ENCODE measurements at regions not wholly inside any gene's neighbourhood (a gene's known extent, or its start where the extent isn't known, plus 50 kb on each side); places are given as distances from the start of the nearest gene placed in this dataset.

- Histone ChIP-seq H3K4me3 (ENCODE audit: low read length in 3 of 3) (no peak overlapping the region), H3K27ac (ENCODE audit: low read depth, low read length) (no peak overlapping the region), H3K9ac (ENCODE audit: low read depth in 1 of 3, low read length in 3 of 3) (no peak overlapping the region), H3K4me1 (ENCODE audit: control insufficient read depth in 3 of 3, insufficient read depth in 3 of 3, low read length in 3 of 3) (no peaks in the 10 kb centered on the region), H3K27me3 (ENCODE audit: control insufficient read depth in 3 of 3, insufficient read depth in 3 of 3, low read length in 3 of 3) (no peaks in the 10 kb centered on the region), H3K36me3 (ENCODE audit: control insufficient read depth in 3 of 3, insufficient read depth in 3 of 3, low read length in 3 of 3) (no peaks in the 10 kb centered on the region), H3K9me3 (ENCODE audit: control insufficient read depth in 3 of 3, low read length in 3 of 3) (no peaks in the 10 kb centered on the region)
Observed at GRCh38 chr5:104266161-104266560, 703.6 kb upstream of the NUDT12 start.

DNA sequence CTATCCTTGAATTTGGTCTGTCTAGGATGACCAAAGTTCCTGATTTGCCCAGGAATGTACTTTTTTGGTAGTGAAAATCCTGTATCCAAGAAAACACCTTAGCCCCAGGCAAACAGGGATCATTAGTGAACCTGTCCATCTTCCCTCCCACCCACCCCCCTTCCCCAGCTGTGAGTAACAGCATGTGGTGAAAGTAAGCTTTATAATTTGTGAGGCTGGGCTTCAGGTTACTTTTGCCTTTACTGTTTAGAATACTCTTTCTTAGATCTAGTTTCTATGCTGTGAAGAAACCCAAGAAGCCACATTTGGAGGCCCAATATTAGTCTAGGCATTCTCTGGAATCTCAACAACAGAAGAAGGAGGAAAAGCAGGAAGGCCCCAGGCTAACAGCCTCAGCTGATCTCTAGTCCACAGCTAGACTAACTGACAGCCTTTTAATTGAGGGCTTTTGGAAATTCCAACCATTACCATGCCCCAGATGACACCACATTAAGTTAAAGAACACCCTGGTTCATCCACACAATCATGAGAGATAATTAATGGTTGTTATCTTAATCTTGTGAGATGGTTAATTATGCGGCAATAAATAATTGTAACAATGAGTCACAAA lies 703.0 kb upstream of the NUDT12 start:
- Histone ChIP-seq H3K4me1 (ENCODE audit: control insufficient read depth in 3 of 3, insufficient read depth in 3 of 3, low read length in 3 of 3) (no peaks in the 10 kb centered on the region), H3K9me3 (ENCODE audit: control insufficient read depth in 3 of 3, low read length in 3 of 3) (no peaks in the 10 kb centered on the region), H3K36me3 (ENCODE audit: control insufficient read depth in 3 of 3, insufficient read depth in 3 of 3, low read length in 3 of 3) (no peaks in the 10 kb centered on the region), H3K27me3 (ENCODE audit: control insufficient read depth in 3 of 3, insufficient read depth in 3 of 3, low read length in 3 of 3) (no peaks in the 10 kb centered on the region), H3K9ac (ENCODE audit: low read depth in 1 of 3, low read length in 3 of 3) (no peak overlapping the region), H3K4me3 (ENCODE audit: low read length in 3 of 3) (no peak overlapping the region), H3K27ac (ENCODE audit: low read depth, low read length) (no peak overlapping the region)

GRCh38 chr5:104247260-104247659 lies 684.7 kb upstream of the NUDT12 start:
- Histone ChIP-seq H3K4me1 (ENCODE audit: control insufficient read depth in 3 of 3, insufficient read depth in 3 of 3, low read length in 3 of 3) (no peaks in the 10 kb centered on the region), H3K4me3 (ENCODE audit: low read length in 3 of 3) (no peak overlapping the region), H3K27ac (ENCODE audit: low read depth, low read length) (no peak overlapping the region), H3K9ac (ENCODE audit: low read depth in 1 of 3, low read length in 3 of 3) (no peak overlapping the region), H3K9me3 (ENCODE audit: control insufficient read depth in 3 of 3, low read length in 3 of 3) (no peaks in the 10 kb centered on the region), H3K27me3 (ENCODE audit: control insufficient read depth in 3 of 3, insufficient read depth in 3 of 3, low read length in 3 of 3) (no peaks in the 10 kb centered on the region), H3K36me3 (ENCODE audit: control insufficient read depth in 3 of 3, insufficient read depth in 3 of 3, low read length in 3 of 3) (no peaks in the 10 kb centered on the region)

DNA sequence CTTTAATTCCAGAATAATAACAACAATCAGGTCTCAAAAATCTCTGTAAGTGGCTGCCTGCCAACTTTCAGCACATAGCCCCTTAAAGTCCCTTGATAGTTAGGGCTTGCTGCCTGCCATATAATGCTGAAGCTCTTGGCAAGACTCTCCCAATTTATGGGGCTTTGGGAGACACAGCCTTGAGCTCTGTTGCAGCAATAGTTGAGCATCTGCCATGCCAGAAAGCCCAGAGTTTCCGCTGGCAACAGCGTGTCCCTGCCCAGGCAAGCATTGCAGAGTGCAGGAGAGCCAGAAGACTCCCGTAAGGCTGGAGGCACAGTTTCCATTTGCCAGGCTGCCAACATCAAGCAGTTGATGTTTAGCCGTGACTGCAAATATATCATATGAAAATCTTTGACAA lies 678.5 kb upstream of the NUDT12 start:
- no peaks in the 10 kb centered on the region for H3K4me1 ChIP-seq (ENCODE audit: control insufficient read depth in 3 of 3, insufficient read depth in 3 of 3, low read length in 3 of 3)
- H3K27me3 ChIP-seq (ENCODE audit: control insufficient read depth in 3 of 3, insufficient read depth in 3 of 3, low read length in 3 of 3), result no peaks in the 10 kb centered on the region
- no peaks in the 10 kb centered on the region for H3K36me3 ChIP-seq (ENCODE audit: control insufficient read depth in 3 of 3, insufficient read depth in 3 of 3, low read length in 3 of 3)

GRCh38 chr5:104237586-104237985 lies 675.0 kb upstream of the NUDT12 start:
- Histone ChIP-seq H3K9ac (ENCODE audit: low read depth in 1 of 3, low read length in 3 of 3) (no peak overlapping the region), H3K27ac (ENCODE audit: low read depth, low read length) (no peak overlapping the region), H3K36me3 (ENCODE audit: control insufficient read depth in 3 of 3, insufficient read depth in 3 of 3, low read length in 3 of 3) (no peaks in the 10 kb centered on the region), H3K9me3 (ENCODE audit: control insufficient read depth in 3 of 3, low read length in 3 of 3) (no peaks in the 10 kb centered on the region), H3K4me1 (ENCODE audit: control insufficient read depth in 3 of 3, insufficient read depth in 3 of 3, low read length in 3 of 3) (no peaks in the 10 kb centered on the region), H3K4me3 (ENCODE audit: low read length in 3 of 3) (no peak overlapping the region), H3K27me3 (ENCODE audit: control insufficient read depth in 3 of 3, insufficient read depth in 3 of 3, low read length in 3 of 3) (no peaks in the 10 kb centered on the region)

More for the DNA sequence above, 678.5 kb upstream of the NUDT12 start:
- H3K4me3 ChIP-seq (ENCODE audit: low read length in 3 of 3), result no peak overlapping the region
- no peak overlapping the region for H3K27ac ChIP-seq (ENCODE audit: low read depth, low read length)
- H3K9ac ChIP-seq (ENCODE audit: low read depth in 1 of 3, low read length in 3 of 3), result no peak overlapping the region
- H3K9me3 ChIP-seq (ENCODE audit: control insufficient read depth in 3 of 3, low read length in 3 of 3), result no peaks in the 10 kb centered on the region

DNA sequence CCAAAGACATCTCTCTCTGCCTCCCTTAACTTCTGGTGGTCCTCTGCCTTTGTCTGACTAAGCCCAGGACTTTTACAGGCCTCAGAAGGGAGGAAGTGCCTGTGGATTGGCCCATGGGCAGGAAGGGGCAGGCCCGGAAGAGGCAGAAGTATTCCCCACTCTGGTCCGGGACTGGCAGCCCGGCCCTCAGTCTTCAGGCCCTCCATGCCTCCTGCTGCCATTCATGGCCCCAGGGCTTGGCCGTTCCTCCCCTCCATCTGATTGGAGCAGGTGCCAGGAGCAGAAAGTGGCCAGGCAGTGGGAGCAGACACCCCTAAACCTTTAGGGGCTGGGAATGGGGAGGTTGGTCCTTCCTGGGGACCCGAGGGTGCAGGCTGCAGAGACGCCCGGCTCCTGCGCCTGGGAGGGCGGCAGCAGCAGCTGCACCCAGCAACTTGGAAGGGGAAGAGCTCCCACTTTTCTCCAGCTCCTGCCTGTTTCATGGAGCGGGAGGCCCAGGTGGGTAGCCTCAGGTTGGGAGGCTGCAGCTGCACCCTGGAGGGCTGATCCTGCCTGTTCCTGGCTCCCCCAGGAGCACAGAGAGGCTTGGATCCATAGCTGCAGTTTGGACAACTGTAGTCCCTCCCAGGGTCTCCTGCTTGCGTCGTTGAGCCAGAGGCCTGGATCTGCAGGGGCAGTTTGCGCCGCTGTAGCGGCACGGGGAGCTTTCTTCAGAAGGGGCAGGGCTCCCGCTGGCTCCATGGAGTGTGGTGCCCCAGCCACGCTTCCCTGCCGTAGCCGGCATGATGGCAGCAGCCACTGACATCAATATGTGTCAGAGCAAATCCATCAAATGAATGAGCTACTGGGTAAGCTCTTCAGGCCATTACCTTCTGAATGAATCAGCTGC lies 661.5 kb upstream of the NUDT12 start:
- no peaks in the 10 kb centered on the region for H3K27me3 ChIP-seq (ENCODE audit: control insufficient read depth in 3 of 3, insufficient read depth in 3 of 3, low read length in 3 of 3)
- no peak overlapping the region for H3K9ac ChIP-seq (ENCODE audit: low read depth in 1 of 3, low read length in 3 of 3)
- no peaks in the 10 kb centered on the region for H3K4me1 ChIP-seq (ENCODE audit: control insufficient read depth in 3 of 3, insufficient read depth in 3 of 3, low read length in 3 of 3)
- no peak overlapping the region for H3K4me3 ChIP-seq (ENCODE audit: low read length in 3 of 3)
- no peaks in the 10 kb centered on the region for H3K36me3 ChIP-seq (ENCODE audit: control insufficient read depth in 3 of 3, insufficient read depth in 3 of 3, low read length in 3 of 3)
- no peaks in the 10 kb centered on the region for H3K9me3 ChIP-seq (ENCODE audit: control insufficient read depth in 3 of 3, low read length in 3 of 3)
- H3K27ac ChIP-seq (ENCODE audit: low read depth, low read length), result no peak overlapping the region

GRCh38 chr5:104218200-104218599 lies 655.6 kb upstream of the NUDT12 start:
- no peak overlapping the region for H3K27ac ChIP-seq (ENCODE audit: low read depth, low read length)
- H3K4me3 ChIP-seq (ENCODE audit: low read length in 3 of 3), result no peak overlapping the region
- H3K36me3 ChIP-seq (ENCODE audit: control insufficient read depth in 3 of 3, insufficient read depth in 3 of 3, low read length in 3 of 3), result no peaks in the 10 kb centered on the region
- H3K4me1 ChIP-seq (ENCODE audit: control insufficient read depth in 3 of 3, insufficient read depth in 3 of 3, low read length in 3 of 3), result no peaks in the 10 kb centered on the region
- no peaks in the 10 kb centered on the region for H3K27me3 ChIP-seq (ENCODE audit: control insufficient read depth in 3 of 3, insufficient read depth in 3 of 3, low read length in 3 of 3)
- no peak overlapping the region for H3K9ac ChIP-seq (ENCODE audit: low read depth in 1 of 3, low read length in 3 of 3)
- no peaks in the 10 kb centered on the region for H3K9me3 ChIP-seq (ENCODE audit: control insufficient read depth in 3 of 3, low read length in 3 of 3)

GRCh38 chr5:104213216-104213615 lies 650.6 kb upstream of the NUDT12 start:
- H3K4me1 ChIP-seq (ENCODE audit: control insufficient read depth in 3 of 3, insufficient read depth in 3 of 3, low read length in 3 of 3), result no peaks in the 10 kb centered on the region
- no peak overlapping the region for H3K9ac ChIP-seq (ENCODE audit: low read depth in 1 of 3, low read length in 3 of 3)
- no peaks in the 10 kb centered on the region for H3K9me3 ChIP-seq (ENCODE audit: control insufficient read depth in 3 of 3, low read length in 3 of 3)
- no peaks in the 10 kb centered on the region for H3K36me3 ChIP-seq (ENCODE audit: control insufficient read depth in 3 of 3, insufficient read depth in 3 of 3, low read length in 3 of 3)
- no peak overlapping the region for H3K27ac ChIP-seq (ENCODE audit: low read depth, low read length)
- no peak overlapping the region for H3K4me3 ChIP-seq (ENCODE audit: low read length in 3 of 3)
- H3K27me3 ChIP-seq (ENCODE audit: control insufficient read depth in 3 of 3, insufficient read depth in 3 of 3, low read length in 3 of 3), result no peaks in the 10 kb centered on the region

- H3K4me1 ChIP-seq (ENCODE audit: control insufficient read depth in 3 of 3, insufficient read depth in 3 of 3, low read length in 3 of 3), result no peaks in the 10 kb centered on the region
- no peaks in the 10 kb centered on the region for H3K9me3 ChIP-seq (ENCODE audit: control insufficient read depth in 3 of 3, low read length in 3 of 3)
- no peak overlapping the region for H3K4me3 ChIP-seq (ENCODE audit: low read length in 3 of 3)
- no peak overlapping the region for H3K9ac ChIP-seq (ENCODE audit: low read depth in 1 of 3, low read length in 3 of 3)
- no peaks in the 10 kb centered on the region for H3K27me3 ChIP-seq (ENCODE audit: control insufficient read depth in 3 of 3, insufficient read depth in 3 of 3, low read length in 3 of 3)
- H3K36me3 ChIP-seq (ENCODE audit: control insufficient read depth in 3 of 3, insufficient read depth in 3 of 3, low read length in 3 of 3), result no peaks in the 10 kb centered on the region
- H3K27ac ChIP-seq (ENCODE audit: low read depth, low read length), result no peak overlapping the region
Observed at GRCh38 chr5:104199771-104200170, 637.2 kb upstream of the NUDT12 start.

DNA sequence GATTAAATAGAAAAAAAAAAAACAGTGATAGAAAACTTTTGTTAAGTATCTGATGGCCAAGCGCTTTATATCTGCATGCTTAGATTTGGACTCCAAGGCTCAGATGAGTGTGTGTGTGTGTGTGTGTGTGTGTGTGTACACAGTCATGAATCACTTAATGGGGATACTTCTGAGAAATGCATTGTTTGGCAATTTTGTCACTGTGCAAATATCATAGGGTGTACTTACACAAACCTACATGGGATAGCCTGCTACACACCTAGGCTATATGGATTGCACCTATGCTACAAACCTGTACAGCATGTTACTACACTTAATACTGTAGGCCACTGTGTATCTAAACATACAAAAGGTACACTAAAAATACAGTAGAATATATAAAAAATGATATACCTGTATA lies 635.6 kb upstream of the NUDT12 start:
- Histone ChIP-seq H3K4me1 (ENCODE audit: control insufficient read depth in 3 of 3, insufficient read depth in 3 of 3, low read length in 3 of 3) (no peaks in the 10 kb centered on the region), H3K9me3 (ENCODE audit: control insufficient read depth in 3 of 3, low read length in 3 of 3) (no peaks in the 10 kb centered on the region), H3K27me3 (ENCODE audit: control insufficient read depth in 3 of 3, insufficient read depth in 3 of 3, low read length in 3 of 3) (no peaks in the 10 kb centered on the region), H3K9ac (ENCODE audit: low read depth in 1 of 3, low read length in 3 of 3) (no peak overlapping the region), H3K27ac (ENCODE audit: low read depth, low read length) (no peak overlapping the region), H3K4me3 (ENCODE audit: low read length in 3 of 3) (no peak overlapping the region), H3K36me3 (ENCODE audit: control insufficient read depth in 3 of 3, insufficient read depth in 3 of 3, low read length in 3 of 3) (no peaks in the 10 kb centered on the region)
